OCI-LY1 (cell line): ENCODE measurements at regions not wholly inside any gene's neighbourhood (a gene's known extent, or its start where the extent isn't known, plus 50 kb on each side); places are given as distances from the start of the nearest gene placed in this dataset.

Experiments used
- H2AFZ ChIP-seq: fragments of 200-600 bp; sonication (generic), shearing (Covaris generic); 2 replicates; pipeline ENCODE4 v1.6.0; 2014; ENCODE audit warnings: antibody characterized with exemption, mild to moderate bottlenecking, low read length
- H3F3A ChIP-seq: fragments of 200-600 bp; sonication (generic), shearing (Covaris generic); 2 replicates; pipeline ENCODE4 v1.6.0; 2014; ENCODE audit warnings: mild to moderate bottlenecking, antibody characterized with exemption, low read length, moderate library complexity; ENCODE audit not compliant: insufficient read depth
- H3K27ac ChIP-seq: fragments of 200-600 bp; sonication (generic); 2 replicates; pipeline ENCODE4 v1.5.1; 2014; ENCODE audit warnings: low read length, mixed run types, mild to moderate bottlenecking, low read depth; ENCODE audit not compliant: poor library complexity, severe bottlenecking
- H3K27me3 ChIP-seq: fragments of 200-600 bp; sonication (generic); 2 replicates; pipeline ENCODE4 v1.6.0; 2014; ENCODE audit warnings: antibody characterized with exemption, mild to moderate bottlenecking, low read length, moderate library complexity; ENCODE audit not compliant: insufficient read depth
- H3K36me3 ChIP-seq: fragments of 200-600 bp; sonication (generic); 2 replicates; pipeline ENCODE4 v1.6.1; 2014; ENCODE audit warnings: mild to moderate bottlenecking, antibody characterized with exemption, low read length, moderate library complexity, mixed read lengths; ENCODE audit not compliant: insufficient read depth
- H3K4me1 ChIP-seq: fragments of 200-600 bp; sonication (generic); 2 replicates; pipeline ENCODE4 v1.5.1; 2014; ENCODE audit warnings: mild to moderate bottlenecking, low read length, moderate library complexity; ENCODE audit not compliant: insufficient read depth, severe bottlenecking
- H3K4me2 ChIP-seq: fragments of 200-600 bp; sonication (generic), shearing (Covaris generic); 2 replicates; pipeline ENCODE4 v1.6.1; 2014; ENCODE audit warnings: low read length
- H3K4me3 ChIP-seq: fragments of 200-600 bp; sonication (generic); 2 replicates; pipeline ENCODE4 v1.5.1; 2014; ENCODE audit warnings: low read length, low read depth, mild to moderate bottlenecking, mixed read lengths; ENCODE audit not compliant: poor library complexity, severe bottlenecking
- H3K79me2 ChIP-seq: fragments of 200-600 bp; shearing (Covaris generic); 2 replicates; pipeline ENCODE4 v1.6.1; 2016; ENCODE audit warnings: mixed run types, low read length, mixed read lengths; ENCODE audit not compliant: insufficient read depth
- H3K9ac ChIP-seq: fragments of 200-600 bp; sonication (generic), shearing (Covaris generic); 2 replicates; pipeline ENCODE4 v1.6.1; 2014; ENCODE audit warnings: mild to moderate bottlenecking, low read length, mixed read lengths
- H3K9me2 ChIP-seq: fragments of 200-600 bp; sonication (generic), shearing (Covaris generic); 2 replicates; pipeline ENCODE4 v1.6.1; 2014; ENCODE audit warnings: low read depth, mild to moderate bottlenecking, low read length, mixed read lengths
- H3K9me3 ChIP-seq: fragments of 200-600 bp; shearing (Covaris generic); 2 replicates; pipeline ENCODE4 v1.6.1; 2014; ENCODE audit warnings: low read length, mixed read lengths
- H4K20me1 ChIP-seq: fragments of 200-600 bp; sonication (generic), shearing (Covaris generic); 2 replicates; pipeline ENCODE4 v1.6.0; 2016; ENCODE audit warnings: mild to moderate bottlenecking, low read length; ENCODE audit not compliant: insufficient read depth
- EZH2 ChIP-seq: fragments of 200-600 bp; sonication (generic), shearing (Covaris generic); IDR thresholded peaks from 2 replicates; pipeline ENCODE4 v1.8.0; 2017; ENCODE audit warnings: borderline replicate concordance, mixed run types, mild to moderate bottlenecking, antibody characterized with exemption, low read length, moderate library complexity, mixed read lengths
- TF ChIP-seq, protein P1 (sequence below): fragments of 200-600 bp; sonication (generic), shearing (Covaris generic); IDR thresholded peaks from 2 replicates; pipeline ENCODE4 v1.5.1; 2017; ENCODE audit warnings: mild to moderate bottlenecking, antibody characterized with exemption, low read length, moderate library complexity, mixed read lengths

DNA sequence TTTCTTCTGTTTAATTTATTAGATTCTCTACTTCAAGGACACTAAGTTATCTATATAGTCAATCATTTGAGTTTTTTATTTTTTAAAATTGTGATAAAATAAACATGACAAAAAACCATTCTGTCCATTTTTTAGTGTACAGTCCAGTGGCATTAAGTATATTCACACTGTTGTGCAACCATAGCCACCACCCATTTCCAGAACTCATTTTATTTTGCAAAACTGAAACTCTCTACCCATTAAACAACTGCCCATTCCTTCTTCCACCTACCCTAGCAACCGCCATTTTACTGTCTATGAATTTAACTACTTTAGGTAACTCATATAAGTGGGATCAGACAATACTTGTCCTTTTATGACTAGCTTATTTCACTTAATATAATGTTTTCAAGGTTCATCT lies 275.6 kb downstream of the SH3GL2 start:
- Histone ChIP-seq H3K4me3 (no peak overlapping the region), H2AFZ (no peak overlapping the region), H3K27me3 (no peaks in the 10 kb centered on the region), H3K9ac (no peak overlapping the region), H4K20me1 (no peaks in the 10 kb centered on the region), H3K9me3 (no peaks in the 10 kb centered on the region), H3K4me2 (no peak overlapping the region), H3K4me1 (no peaks in the 10 kb centered on the region), H3K27ac (no peak overlapping the region), H3K79me2 (no peaks in the 10 kb centered on the region), H3F3A (no peaks in the 10 kb centered on the region), H3K9me2 (no peaks in the 10 kb centered on the region), H3K36me3 (no peaks in the 10 kb centered on the region)
- no peak for TF ChIP-seq EZH2
- TF ChIP-seq, protein P1, sequence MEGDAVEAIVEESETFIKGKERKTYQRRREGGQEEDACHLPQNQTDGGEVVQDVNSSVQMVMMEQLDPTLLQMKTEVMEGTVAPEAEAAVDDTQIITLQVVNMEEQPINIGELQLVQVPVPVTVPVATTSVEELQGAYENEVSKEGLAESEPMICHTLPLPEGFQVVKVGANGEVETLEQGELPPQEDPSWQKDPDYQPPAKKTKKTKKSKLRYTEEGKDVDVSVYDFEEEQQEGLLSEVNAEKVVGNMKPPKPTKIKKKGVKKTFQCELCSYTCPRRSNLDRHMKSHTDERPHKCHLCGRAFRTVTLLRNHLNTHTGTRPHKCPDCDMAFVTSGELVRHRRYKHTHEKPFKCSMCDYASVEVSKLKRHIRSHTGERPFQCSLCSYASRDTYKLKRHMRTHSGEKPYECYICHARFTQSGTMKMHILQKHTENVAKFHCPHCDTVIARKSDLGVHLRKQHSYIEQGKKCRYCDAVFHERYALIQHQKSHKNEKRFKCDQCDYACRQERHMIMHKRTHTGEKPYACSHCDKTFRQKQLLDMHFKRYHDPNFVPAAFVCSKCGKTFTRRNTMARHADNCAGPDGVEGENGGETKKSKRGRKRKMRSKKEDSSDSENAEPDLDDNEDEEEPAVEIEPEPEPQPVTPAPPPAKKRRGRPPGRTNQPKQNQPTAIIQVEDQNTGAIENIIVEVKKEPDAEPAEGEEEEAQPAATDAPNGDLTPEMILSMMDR, result no peak

DNA sequence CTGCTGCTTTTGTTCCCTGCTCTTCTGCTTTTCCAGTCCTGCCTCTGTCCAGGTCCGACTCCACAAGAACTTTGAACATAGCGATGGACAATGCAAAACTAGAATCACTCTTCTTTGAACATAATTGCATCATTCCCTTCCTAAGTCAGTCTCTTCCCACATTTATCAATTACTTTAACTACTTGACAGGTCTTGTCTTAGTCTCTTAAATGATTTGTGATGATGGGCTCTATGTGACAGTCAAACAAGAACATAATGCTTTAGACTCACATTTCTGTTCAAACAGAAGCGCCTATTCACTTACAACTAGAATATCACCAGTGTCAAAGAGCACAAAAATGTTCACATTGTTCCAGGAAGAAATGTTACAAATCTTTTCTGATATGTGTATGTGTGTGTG lies 278.1 kb downstream of the SH3GL2 start:
- H3K27me3 ChIP-seq, result no peaks in the 10 kb centered on the region
- H3K4me2 ChIP-seq, result no peak overlapping the region
- H3K4me3 ChIP-seq, result no peak overlapping the region
- H3K9ac ChIP-seq, result no peak overlapping the region
- H3K79me2 ChIP-seq, result no peaks in the 10 kb centered on the region
- H3K9me3 ChIP-seq, result no peaks in the 10 kb centered on the region
- TF ChIP-seq, protein P1, result no peak
- no peak for TF ChIP-seq EZH2
- H3K36me3 ChIP-seq, result no peaks in the 10 kb centered on the region
- no peaks in the 10 kb centered on the region for H4K20me1 ChIP-seq
- no peaks in the 10 kb centered on the region for H3K9me2 ChIP-seq
- H3K4me1 ChIP-seq, result no peaks in the 10 kb centered on the region
- no peak overlapping the region for H2AFZ ChIP-seq
- no peak overlapping the region for H3K27ac ChIP-seq
- H3F3A ChIP-seq, result no peaks in the 10 kb centered on the region

DNA sequence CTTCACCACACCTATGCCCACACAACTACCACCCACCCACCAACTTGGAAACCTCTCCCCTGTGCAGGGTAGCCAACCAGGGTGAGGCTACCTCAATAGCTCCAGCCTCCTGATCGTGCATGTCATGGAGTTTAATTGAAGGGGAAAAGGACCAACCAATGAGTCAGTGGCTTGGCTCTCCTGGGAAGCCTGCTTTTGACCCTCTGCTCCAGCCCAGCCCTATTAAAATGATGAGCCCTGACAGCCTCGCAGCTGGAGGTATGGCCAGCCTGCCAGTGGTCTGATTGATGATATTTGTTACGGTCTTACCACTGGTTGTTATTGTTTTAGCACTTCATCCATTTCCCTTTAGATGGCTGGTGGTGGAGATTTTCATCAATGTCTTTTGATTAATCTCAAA lies 280.4 kb downstream of the SH3GL2 start:
- no peaks in the 10 kb centered on the region for H3K79me2 ChIP-seq
- H3K9me3 ChIP-seq, result no peaks in the 10 kb centered on the region
- H3K4me2 ChIP-seq, result no peak overlapping the region
- no peaks in the 10 kb centered on the region for H3K27me3 ChIP-seq
- no peaks in the 10 kb centered on the region for H3K9me2 ChIP-seq
- no peaks in the 10 kb centered on the region for H4K20me1 ChIP-seq
- TF ChIP-seq EZH2, result no peak
- TF ChIP-seq, protein P1, result no peak
- no peak overlapping the region for H3K4me3 ChIP-seq
- no peak overlapping the region for H3K9ac ChIP-seq
- no peaks in the 10 kb centered on the region for H3K36me3 ChIP-seq
- no peak overlapping the region for H3K27ac ChIP-seq
- no peak overlapping the region for H2AFZ ChIP-seq
- no peaks in the 10 kb centered on the region for H3F3A ChIP-seq
- H3K4me1 ChIP-seq, result no peaks in the 10 kb centered on the region
